ENCODE measurements at regions not wholly inside any gene's neighbourhood (a gene's known extent, or its start where the extent isn't known, plus 50 kb on each side); places are given as distances from the start of the nearest gene placed in this dataset.

GRCh38 chr15:61777689-61778088 is 282.6 kb downstream of the VPS13C start:
- H3K27me3 ChIP-seq (ENCODE audit: insufficient read depth, low read length): peaks cover 24% of the 10 kb centered on the region
- no peak overlapping the region for H3K4me2 ChIP-seq (ENCODE audit: low read length)
- no peak overlapping the region for H3K9ac ChIP-seq (ENCODE audit: low read length)
- ChIA-PET RAD21 (ENCODE audit: low non-redundant PET in 1 of 2, low total read pairs in 2 of 2, uncharacterized antibody in 2 of 2, unreplicated experiment in 2 of 2) (no interaction called here), CTCF (no interaction called here), POLR2A (no interaction called here)
- no peak overlapping the region for H3K27ac ChIP-seq (ENCODE audit: low read depth, low read length)
- no peaks in the 10 kb centered on the region for H3K9me2 ChIP-seq (ENCODE audit: insufficient read depth)
- no peaks in the 10 kb centered on the region for H3K9me3 ChIP-seq (ENCODE audit: control insufficient read depth in 1 of 2, insufficient read depth in 1 of 2, low read depth in 1 of 2, low read length in 2 of 2)
- H2AFZ ChIP-seq (ENCODE audit: low read depth, low read length, poor library complexity, severe bottlenecking): no peak overlapping the region
- no peak for TF ChIP-seq JUND (IDR thresholded peaks at IDR 0.05)
- no peak for TF ChIP-seq FOSL1 (IDR thresholded peaks at IDR 0.05; ENCODE audit: low read depth)
- TF ChIP-seq EGR1 (IDR thresholded peaks at IDR 0.05; ENCODE audit: low read depth): no peak
- TF ChIP-seq ZFX (IDR thresholded peaks at IDR 0.05): no peak
- TF ChIP-seq ELF1 (IDR thresholded peaks at IDR 0.05; ENCODE audit: borderline replicate concordance, low read depth): no peak
- TF ChIP-seq POLR2AphosphoS5 (IDR thresholded peaks at IDR 0.05; ENCODE audit: low read depth, low read length): no peak
- no peak for TF ChIP-seq EZH2phosphoT487 (IDR thresholded peaks at IDR 0.05; ENCODE audit: borderline replicate concordance)
- no peak for TF ChIP-seq CEBPB (IDR thresholded peaks at IDR 0.05; ENCODE audit: low read depth)
- intact Hi-C loops (cut with micrococcal nuclease): no loop called here
- no peak overlapping the region for H3K4me3 ChIP-seq (replicated peaks in 1 of 2; ENCODE audit: low read depth in 1 of 2, low read length in 2 of 2)
- no peaks in the 10 kb centered on the region for H3K79me2 ChIP-seq (ENCODE audit: insufficient read depth, low read length)
- no peaks in the 10 kb centered on the region for H3K36me3 ChIP-seq (ENCODE audit: control insufficient read depth in 1 of 2, insufficient read depth in 2 of 2, low read length in 2 of 2)
- no peaks in the 10 kb centered on the region for H4K20me1 ChIP-seq (ENCODE audit: insufficient read depth)
- no peak for DNase-seq (ENCODE audit: low read depth, low spot score)
- no peaks in the 10 kb centered on the region for H3K4me1 ChIP-seq (ENCODE audit: control insufficient read depth in 1 of 2, insufficient read depth in 2 of 2, low read length in 2 of 2)
- no TSS peak for BruUV-seq (replicated peaks)
- no peak for ATAC-seq

- no peak for ATAC-seq
- Histone ChIP-seq H3K27ac (ENCODE audit: low read depth, low read length) (no peak overlapping the region), H3K36me3 (ENCODE audit: control insufficient read depth in 1 of 2, insufficient read depth in 2 of 2, low read length in 2 of 2) (no peaks in the 10 kb centered on the region), H3K4me1 (ENCODE audit: control insufficient read depth in 1 of 2, insufficient read depth in 2 of 2, low read length in 2 of 2) (no peaks in the 10 kb centered on the region), H3K79me2 (ENCODE audit: insufficient read depth, low read length) (no peaks in the 10 kb centered on the region), H3K9me3 (ENCODE audit: control insufficient read depth in 1 of 2, insufficient read depth in 1 of 2, low read depth in 1 of 2, low read length in 2 of 2) (no peaks in the 10 kb centered on the region), H4K20me1 (ENCODE audit: insufficient read depth) (no peaks in the 10 kb centered on the region), H3K9ac (ENCODE audit: low read length) (no peak overlapping the region), H2AFZ (ENCODE audit: low read depth, low read length, poor library complexity, severe bottlenecking) (no peak overlapping the region), H3K4me3 (replicated peaks in 1 of 2; ENCODE audit: low read depth in 1 of 2, low read length in 2 of 2) (no peak overlapping the region), H3K27me3 (ENCODE audit: insufficient read depth, low read length) (no peaks in the 10 kb centered on the region), H3K9me2 (ENCODE audit: insufficient read depth) (no peaks in the 10 kb centered on the region), H3K4me2 (ENCODE audit: low read length) (no peak overlapping the region)
- ChIA-PET RAD21 (ENCODE audit: low non-redundant PET in 1 of 2, low total read pairs in 2 of 2, uncharacterized antibody in 2 of 2, unreplicated experiment in 2 of 2) (no interaction called here), CTCF (no interaction called here), POLR2A (no interaction called here)
- intact Hi-C loops (cut with micrococcal nuclease): no loop called here
- DNase-seq (ENCODE audit: low read depth, low spot score): no peak
- no TSS peak for BruUV-seq (replicated peaks)
- TF ChIP-seq EZH2phosphoT487 (IDR thresholded peaks at IDR 0.05; ENCODE audit: borderline replicate concordance): no peak
- no peak for TF ChIP-seq YY1 (IDR thresholded peaks at IDR 0.05; ENCODE audit: extremely low read depth, insufficient replicate concordance, low read depth, low read length)
- TF ChIP-seq CBX3 (IDR thresholded peaks at IDR 0.05; ENCODE audit: low read depth): no peak
- no peak for TF ChIP-seq JUND (IDR thresholded peaks at IDR 0.05)
- TF ChIP-seq, protein P1, sequence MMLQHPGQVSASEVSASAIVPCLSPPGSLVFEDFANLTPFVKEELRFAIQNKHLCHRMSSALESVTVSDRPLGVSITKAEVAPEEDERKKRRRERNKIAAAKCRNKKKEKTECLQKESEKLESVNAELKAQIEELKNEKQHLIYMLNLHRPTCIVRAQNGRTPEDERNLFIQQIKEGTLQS (IDR thresholded peaks at IDR 0.05): no peak
- no peak for TF ChIP-seq POLR2A (IDR thresholded peaks at IDR 0.05; ENCODE audit: borderline replicate concordance, extremely low read depth, insufficient read depth, insufficient read length)
- TF ChIP-seq ZNF274 (IDR thresholded peaks at IDR 0.05; ENCODE audit: low read depth, low read length): no peak
- no peak for TF ChIP-seq EZH2 (IDR thresholded peaks at IDR 0.05)
- TF ChIP-seq ZBTB33 (IDR thresholded peaks at IDR 0.05; ENCODE audit: extremely low read depth, insufficient replicate concordance, low read length): no peak
- no peak for TF ChIP-seq SIN3A (IDR thresholded peaks at IDR 0.05; ENCODE audit: low read depth)
- TF ChIP-seq RAD21 (IDR thresholded peaks at IDR 0.05; ENCODE audit: low read depth): no peak
- TF ChIP-seq SP1 (IDR thresholded peaks at IDR 0.05; ENCODE audit: low read depth): no peak
- no peak for TF ChIP-seq EGR1 (IDR thresholded peaks at IDR 0.05; ENCODE audit: low read depth)
- no peak for TF ChIP-seq MAX (IDR thresholded peaks at IDR 0.05)
- no peak for TF ChIP-seq FOSL1 (IDR thresholded peaks at IDR 0.05; ENCODE audit: low read depth)
- no peak for TF ChIP-seq SRF (IDR thresholded peaks at IDR 0.05; ENCODE audit: low read depth)
Measured at GRCh38 chr15:61769557-61769956, 290.7 kb downstream of the VPS13C start.
